ENCODE measurements at regions not wholly inside any gene's neighbourhood (a gene's known extent, or its start where the extent isn't known, plus 50 kb on each side); places are given as distances from the start of the nearest gene placed in this dataset.
"Not testable (repeated sequence)": the region's sequence is repeated elsewhere in the genome, so short reads cannot be mapped to it uniquely, and the experiment has no call there.

DNA sequence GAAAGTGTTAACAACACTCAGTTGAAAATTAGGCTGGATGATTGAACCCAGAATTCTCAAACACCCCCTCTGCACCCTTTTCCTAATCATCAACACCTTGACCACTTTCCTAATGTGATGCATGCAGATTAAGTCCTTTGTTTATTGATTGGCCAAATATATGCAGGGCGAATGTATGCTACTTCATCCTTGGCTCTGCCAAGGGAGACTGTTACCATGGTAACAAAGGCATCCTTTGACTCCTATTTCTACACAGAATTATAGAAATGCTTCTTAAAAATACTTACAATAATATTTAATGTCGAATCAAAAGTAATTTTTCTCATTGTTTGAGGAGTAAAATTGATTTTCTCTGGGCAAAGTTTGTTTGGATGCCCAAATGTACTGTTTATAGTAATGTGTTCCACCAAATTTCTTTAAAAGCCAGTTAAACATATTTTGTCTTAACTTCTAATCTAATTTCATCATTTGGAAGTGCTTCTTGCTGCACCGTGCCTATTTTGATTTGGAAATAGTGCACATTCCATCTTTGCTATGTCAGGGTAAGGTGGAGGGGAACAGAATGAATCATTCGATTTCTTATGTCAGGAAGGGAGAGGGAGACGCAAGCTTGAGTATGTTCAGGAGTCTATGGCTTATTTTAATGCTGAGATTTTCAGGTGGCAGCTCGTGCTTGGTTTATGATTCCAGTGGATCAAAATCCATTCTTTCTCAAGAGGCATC lies 1384.3 kb upstream of the WWC1 start:
- no peaks in the 10 kb centered on the region for H3K36me3 Mint-ChIP-seq
- DNase-seq: no peak
- no peaks in the 10 kb centered on the region for H3K4me1 Mint-ChIP-seq
- peaks cover 1 to 22% (median 5%) of the 10 kb centered on the region in 7 donors for H3K9me3 Mint-ChIP-seq
- H3K27ac Mint-ChIP-seq: no peak overlapping the region
- Histone ChIP-seq H3K36me3 (ENCODE audit: control insufficient read depth, insufficient read depth, low read length) (no peaks in the 10 kb centered on the region), H3K27me3 (ENCODE audit: control insufficient read depth, insufficient read depth, low read length) (no peaks in the 10 kb centered on the region), H3K4me1 (ENCODE audit: control insufficient read depth, insufficient read depth, low read length, poor library complexity, severe bottlenecking) (no peaks in the 10 kb centered on the region), H3K9me3 (ENCODE audit: control insufficient read depth in 2 of 2, low read length in 2 of 2) (peaks cover 0 to 2% of the 10 kb centered on the region in 2 experiments), H3K4me3 (ENCODE audit: low read depth, low read length) (no peak overlapping the region), H3K27ac (ENCODE audit: insufficient read depth, low read length, poor library complexity, severe bottlenecking) (no peak overlapping the region)
- H3K27me3 Mint-ChIP-seq: no peaks in the 10 kb centered on the region
- no peak for ATAC-seq (ENCODE audit: low read depth in 2 of 2)
- no peak overlapping the region for H3K4me3 Mint-ChIP-seq

- Mint-ChIP-seq H3K9me3 (peaks cover 0 to 25% (median 7%) of the 10 kb centered on the region in 7 donors), H3K4me3 (no peak overlapping the region), H3K36me3 (no peaks in the 10 kb centered on the region), H3K27me3 (no peaks in the 10 kb centered on the region), H3K4me1 (no peaks in the 10 kb centered on the region), H3K27ac (no peak overlapping the region)
- H3K4me3 ChIP-seq (ENCODE audit: low read depth, low read length): no peak overlapping the region
- H3K27me3 ChIP-seq (ENCODE audit: control insufficient read depth, insufficient read depth, low read length): no peaks in the 10 kb centered on the region
- no peaks in the 10 kb centered on the region for H3K4me1 ChIP-seq (ENCODE audit: control insufficient read depth, insufficient read depth, low read length, poor library complexity, severe bottlenecking)
- ATAC-seq (ENCODE audit: low read depth in 2 of 2): no peak
- no peak overlapping the region for H3K27ac ChIP-seq (ENCODE audit: insufficient read depth, low read length, poor library complexity, severe bottlenecking)
- no peak for DNase-seq
- no peaks in the 10 kb centered on the region for H3K9me3 ChIP-seq (ENCODE audit: control insufficient read depth in 2 of 2, low read length in 2 of 2)
- no peaks in the 10 kb centered on the region for H3K36me3 ChIP-seq (ENCODE audit: control insufficient read depth, insufficient read depth, low read length)
Observed at GRCh38 chr5:166909040-166909439, 1382.4 kb upstream of the WWC1 start.

GRCh38 chr5:166909926-166910325 lies 1381.5 kb upstream of the WWC1 start:
- no peaks in the 10 kb centered on the region for H3K36me3 ChIP-seq (ENCODE audit: control insufficient read depth, insufficient read depth, low read length)
- Mint-ChIP-seq H3K36me3 (no peaks in the 10 kb centered on the region), H3K4me3 (no peak overlapping the region), H3K4me1 (no peaks in the 10 kb centered on the region), H3K27ac (no peak overlapping the region), H3K27me3 (no peaks in the 10 kb centered on the region), H3K9me3 (peaks cover 0 to 28% (median 9%) of the 10 kb centered on the region in 7 donors)
- ATAC-seq (ENCODE audit: low read depth in 2 of 2) (no peak), DNase-seq (no peak)
- no peaks in the 10 kb centered on the region for H3K9me3 ChIP-seq (ENCODE audit: control insufficient read depth in 2 of 2, low read length in 2 of 2)
- no peaks in the 10 kb centered on the region for H3K4me1 ChIP-seq (ENCODE audit: control insufficient read depth, insufficient read depth, low read length, poor library complexity, severe bottlenecking)
- no peak overlapping the region for H3K27ac ChIP-seq (ENCODE audit: insufficient read depth, low read length, poor library complexity, severe bottlenecking)
- no peaks in the 10 kb centered on the region for H3K27me3 ChIP-seq (ENCODE audit: control insufficient read depth, insufficient read depth, low read length)
- no peak overlapping the region for H3K4me3 ChIP-seq (ENCODE audit: low read depth, low read length)

DNA sequence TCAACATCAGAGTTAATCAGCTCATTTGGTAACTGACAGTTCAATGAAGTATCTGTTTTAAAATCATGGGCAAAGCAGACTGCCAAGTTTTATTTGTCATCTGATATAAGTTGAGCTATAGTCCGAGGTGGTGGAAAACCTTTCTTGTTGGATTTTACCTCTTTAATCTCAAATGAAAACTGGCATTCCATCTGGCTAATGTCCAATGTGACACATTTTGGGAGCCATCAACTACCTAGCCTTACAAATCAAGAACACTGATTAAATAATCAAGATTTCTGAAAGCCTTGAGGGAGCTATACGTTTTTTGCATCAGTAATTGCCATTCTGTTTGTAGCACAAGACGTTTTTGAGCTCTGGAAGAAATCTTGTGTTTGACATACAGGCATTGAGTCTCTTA lies 1380.5 kb upstream of the WWC1 start:
- Mint-ChIP-seq H3K4me3 (no peak overlapping the region), H3K27me3 (no peaks in the 10 kb centered on the region), H3K36me3 (no peaks in the 10 kb centered on the region), H3K27ac (no peak overlapping the region), H3K9me3 (peaks cover 0 to 26% (median 9%) of the 10 kb centered on the region in 7 donors), H3K4me1 (no peaks in the 10 kb centered on the region)
- H3K4me1 ChIP-seq (ENCODE audit: control insufficient read depth, insufficient read depth, low read length, poor library complexity, severe bottlenecking): no peaks in the 10 kb centered on the region
- H3K36me3 ChIP-seq (ENCODE audit: control insufficient read depth, insufficient read depth, low read length): no peaks in the 10 kb centered on the region
- DNase-seq: no peak
- H3K4me3 ChIP-seq (ENCODE audit: low read depth, low read length): no peak overlapping the region
- ATAC-seq (ENCODE audit: low read depth in 2 of 2): no peak
- H3K27me3 ChIP-seq (ENCODE audit: control insufficient read depth, insufficient read depth, low read length): no peaks in the 10 kb centered on the region
- no peaks in the 10 kb centered on the region for H3K9me3 ChIP-seq (ENCODE audit: control insufficient read depth in 2 of 2, low read length in 2 of 2)
- no peak overlapping the region for H3K27ac ChIP-seq (ENCODE audit: insufficient read depth, low read length, poor library complexity, severe bottlenecking)

DNA sequence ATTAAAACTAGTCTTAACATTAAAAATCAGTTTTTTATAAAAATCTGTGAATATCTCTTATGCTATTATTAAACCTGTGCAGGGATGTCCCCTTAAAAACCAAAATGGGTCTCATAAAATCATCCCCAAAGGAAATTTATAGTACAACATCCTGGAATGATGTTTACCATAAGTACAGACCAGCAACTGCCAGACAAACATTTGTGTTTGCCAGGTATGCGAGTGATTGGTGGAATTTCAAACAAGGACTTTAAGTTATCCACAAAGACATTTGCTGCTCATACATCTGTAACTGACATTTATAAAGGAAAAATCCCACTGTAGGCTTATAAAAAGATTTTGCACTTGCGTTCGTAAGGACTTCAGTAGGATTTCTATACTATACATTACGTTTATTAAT lies 1375.4 kb upstream of the WWC1 start:
- no peak overlapping the region for H3K4me3 ChIP-seq (ENCODE audit: low read depth, low read length)
- no peaks in the 10 kb centered on the region for H3K4me1 ChIP-seq (ENCODE audit: control insufficient read depth, insufficient read depth, low read length, poor library complexity, severe bottlenecking)
- DNase-seq (no peak), ATAC-seq (ENCODE audit: low read depth in 2 of 2) (no peak)
- Mint-ChIP-seq H3K27me3 (no peaks in the 10 kb centered on the region), H3K4me3 (no peak overlapping the region), H3K4me1 (no peaks in the 10 kb centered on the region), H3K9me3 (peaks cover 4 to 18% (median 7%) of the 10 kb centered on the region in 7 donors), H3K36me3 (no peaks in the 10 kb centered on the region), H3K27ac (no peak overlapping the region)
- H3K9me3 ChIP-seq (ENCODE audit: control insufficient read depth in 2 of 2, low read length in 2 of 2): no peaks in the 10 kb centered on the region
- no peak overlapping the region for H3K27ac ChIP-seq (ENCODE audit: insufficient read depth, low read length, poor library complexity, severe bottlenecking)
- no peaks in the 10 kb centered on the region for H3K36me3 ChIP-seq (ENCODE audit: control insufficient read depth, insufficient read depth, low read length)
- no peaks in the 10 kb centered on the region for H3K27me3 ChIP-seq (ENCODE audit: control insufficient read depth, insufficient read depth, low read length)

GRCh38 chr5:166926138-166926537 lies 1365.3 kb upstream of the WWC1 start:
- H3K4me1 Mint-ChIP-seq: no peaks in the 10 kb centered on the region
- Histone ChIP-seq H3K9me3 (ENCODE audit: control insufficient read depth in 2 of 2, low read length in 2 of 2) (peaks cover 2% of the 10 kb centered on the region in 2 experiments), H3K27me3 (ENCODE audit: control insufficient read depth, insufficient read depth, low read length) (no peaks in the 10 kb centered on the region), H3K36me3 (ENCODE audit: control insufficient read depth, insufficient read depth, low read length) (no peaks in the 10 kb centered on the region), H3K4me3 (ENCODE audit: low read depth, low read length) (no peak overlapping the region), H3K27ac (ENCODE audit: insufficient read depth, low read length, poor library complexity, severe bottlenecking) (no peak overlapping the region), H3K4me1 (ENCODE audit: control insufficient read depth, insufficient read depth, low read length, poor library complexity, severe bottlenecking) (no peaks in the 10 kb centered on the region)
- no peak overlapping the region for H3K27ac Mint-ChIP-seq
- ATAC-seq (ENCODE audit: low read depth in 2 of 2) (no peak), DNase-seq (no peak)
- H3K4me3 Mint-ChIP-seq: no peak overlapping the region
- no peaks in the 10 kb centered on the region for H3K27me3 Mint-ChIP-seq
- H3K9me3 Mint-ChIP-seq: peaks cover 2 to 30% (median 13%) of the 10 kb centered on the region in 7 donors
- no peaks in the 10 kb centered on the region for H3K36me3 Mint-ChIP-seq

DNA sequence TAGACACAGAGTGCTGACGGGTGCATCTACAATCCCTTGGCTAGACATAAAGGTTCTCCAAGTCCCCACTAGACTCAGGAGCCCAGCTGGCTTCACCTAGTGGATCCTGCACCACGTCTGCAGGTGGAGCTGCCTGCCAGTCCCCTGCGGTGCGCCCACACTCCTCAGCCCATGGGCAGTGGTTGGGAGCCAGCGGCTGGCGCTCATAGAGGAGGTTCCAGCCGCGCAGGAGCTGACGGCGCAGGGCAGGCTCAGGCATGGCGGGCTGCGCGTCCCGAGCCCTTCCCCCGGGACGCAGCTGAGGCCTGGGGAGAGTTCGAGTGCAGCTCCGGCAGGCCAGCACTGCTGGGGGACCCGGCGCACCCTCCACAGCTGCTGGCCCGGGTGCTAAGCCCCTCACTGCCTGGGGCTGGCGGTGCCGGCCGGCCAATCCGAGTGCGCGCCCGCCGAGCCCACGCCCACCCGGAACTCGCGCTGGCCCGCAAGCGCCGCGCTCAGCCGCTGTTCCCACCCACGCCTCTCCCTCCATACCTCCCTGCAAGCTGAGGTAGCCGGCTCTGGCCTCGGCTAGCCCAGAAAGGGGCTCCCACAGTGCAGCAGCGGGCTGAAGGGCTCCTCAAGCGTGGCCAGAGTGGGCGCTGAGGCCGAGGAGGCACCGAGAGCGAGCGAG lies 1364.5 kb upstream of the WWC1 start:
- H3K36me3 ChIP-seq (ENCODE audit: control insufficient read depth, insufficient read depth, low read length); H3K4me3 Mint-ChIP-seq; H3K4me1 ChIP-seq (ENCODE audit: control insufficient read depth, insufficient read depth, low read length, poor library complexity, severe bottlenecking); H3K4me1 Mint-ChIP-seq; H3K27me3 ChIP-seq (ENCODE audit: control insufficient read depth, insufficient read depth, low read length); H3K27ac ChIP-seq (ENCODE audit: insufficient read depth, low read length, poor library complexity, severe bottlenecking); H3K27me3 Mint-ChIP-seq; H3K4me3 ChIP-seq (ENCODE audit: low read depth, low read length); H3K36me3 Mint-ChIP-seq; ATAC-seq (ENCODE audit: low read depth in 2 of 2); DNase-seq; H3K9me3 ChIP-seq (ENCODE audit: control insufficient read depth in 2 of 2, low read length in 2 of 2); H3K27ac Mint-ChIP-seq: not testable (repeated sequence)
- peaks cover 2 to 30% (median 16%) of the 10 kb centered on the region in 7 donors for H3K9me3 Mint-ChIP-seq

DNA sequence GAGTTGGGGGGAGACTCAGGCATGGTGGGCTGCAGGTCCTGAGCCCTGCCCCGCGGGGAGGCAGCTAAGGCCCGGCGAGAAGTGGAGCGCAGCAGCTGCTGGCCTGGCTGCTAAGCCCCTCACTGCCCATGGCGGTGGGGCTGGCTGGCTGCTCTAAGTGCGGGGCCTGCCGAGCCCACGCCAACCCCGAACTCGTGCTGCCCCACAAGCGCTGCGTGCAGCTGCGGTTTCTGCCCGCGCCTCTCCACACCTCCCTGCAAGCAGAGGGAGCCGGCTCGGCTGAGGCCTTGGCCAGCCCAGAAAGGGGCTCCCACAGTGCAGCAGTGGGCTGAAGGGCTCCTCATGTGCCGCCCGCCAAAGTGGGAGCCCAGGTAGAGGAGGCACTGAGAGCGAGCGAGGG lies 1355.1 kb upstream of the WWC1 start:
- H3K4me1 ChIP-seq (ENCODE audit: control insufficient read depth, insufficient read depth, low read length, poor library complexity, severe bottlenecking): no peaks in the 10 kb centered on the region
- no peak for ATAC-seq (ENCODE audit: low read depth in 2 of 2)
- H3K36me3 ChIP-seq (ENCODE audit: control insufficient read depth, insufficient read depth, low read length): no peaks in the 10 kb centered on the region
- Mint-ChIP-seq H3K4me1 (peaks cover 0 to 3% (median 0%) of the 10 kb centered on the region in 4 donors), H3K36me3 (no peaks in the 10 kb centered on the region), H3K27me3 (no peaks in the 10 kb centered on the region), H3K4me3 (no peak overlapping the region), H3K9me3 (peaks cover 5 to 19% (median 8%) of the 10 kb centered on the region in 7 donors), H3K27ac (no peak overlapping the region)
- no peak for DNase-seq
- H3K27ac ChIP-seq (ENCODE audit: insufficient read depth, low read length, poor library complexity, severe bottlenecking): no peak overlapping the region
- H3K9me3 ChIP-seq (ENCODE audit: control insufficient read depth in 2 of 2, low read length in 2 of 2): peaks cover 5 to 7% of the 10 kb centered on the region in 2 experiments
- H3K4me3 ChIP-seq (ENCODE audit: low read depth, low read length): no peak overlapping the region
- H3K27me3 ChIP-seq (ENCODE audit: control insufficient read depth, insufficient read depth, low read length): no peaks in the 10 kb centered on the region
